Astrocyte (in vitro differentiated cells and primary cell): ENCODE measurements at regions not wholly inside any gene's neighbourhood (a gene's known extent, or its start where the extent isn't known, plus 50 kb on each side); places are given as distances from the start of the nearest gene placed in this dataset.
A peak's percentile ranks its signal among the peaks of the same experiment; 100 is the strongest.

Experiments used
- DNase-seq: peaks from one replicate; pipeline ENCODE4 v3.0.0-alpha.2; 2010; ENCODE audit warnings: low read depth
- FAIRE-seq: peaks from 2 replicates; lab custom pipeline; 2011; peaks lifted over from hg19 to GRCh38; lab: Jason Lieb, UNC
- H2AFZ ChIP-seq: 2 replicates; pipeline ENCODE4 v1.6.0; 2012; ENCODE audit warnings: low read depth, low read length, inconsistent platforms
- H3K27ac ChIP-seq: 2 replicates; pipeline ENCODE4 v1.5.1; 2011; ENCODE audit warnings: low read depth, low read length, inconsistent platforms
- H3K27me3 ChIP-seq: 2 replicates; pipeline ENCODE4 v1.6.0; 2011; ENCODE audit warnings: low read length, inconsistent platforms; ENCODE audit not compliant: insufficient read depth
- H3K36me3 ChIP-seq: 2 replicates; pipeline ENCODE4 v1.5.1; 2011; ENCODE audit warnings: low read length, inconsistent platforms; ENCODE audit not compliant: insufficient read depth
- H3K4me1 ChIP-seq: 2 replicates; pipeline ENCODE4 v1.5.1; 2011; ENCODE audit warnings: low read length, inconsistent platforms; ENCODE audit not compliant: insufficient read depth
- H3K4me2 ChIP-seq: 2 replicates; pipeline ENCODE4 v1.6.0; 2012; ENCODE audit warnings: low read length, inconsistent platforms
- H3K4me3 ChIP-seq: 2 replicates; pipeline ENCODE4 v1.5.1; 2011; ENCODE audit warnings: low read depth, mild to moderate bottlenecking, low read length, inconsistent platforms; ENCODE audit not compliant: insufficient read depth
- H3K79me2 ChIP-seq: 2 replicates; pipeline ENCODE4 v1.6.0; 2012; ENCODE audit warnings: mild to moderate bottlenecking, low read length, inconsistent platforms; ENCODE audit not compliant: insufficient read depth
- H3K9ac ChIP-seq: 2 replicates; pipeline ENCODE4 v1.6.0; 2012; ENCODE audit warnings: mild to moderate bottlenecking, low read length, inconsistent platforms
- H3K9me3 ChIP-seq: 2 replicates; pipeline ENCODE4 v1.5.1; 2012; ENCODE audit warnings: low read depth, mild to moderate bottlenecking, low read length, inconsistent platforms; ENCODE audit not compliant: insufficient read depth
- H4K20me1 ChIP-seq: 2 replicates; pipeline ENCODE4 v1.6.0; 2012; ENCODE audit warnings: low read length, inconsistent platforms; ENCODE audit not compliant: insufficient read depth
- H3K27ac Mint-ChIP-seq: one replicate; pipeline ENCODE4 v1.8.0; 2021; ENCODE audit warnings: mild to moderate bottlenecking, mixed read lengths; ENCODE audit not compliant: unreplicated experiment
- H3K27me3 Mint-ChIP-seq: one replicate; pipeline ENCODE4 v1.8.0; 2021; ENCODE audit warnings: low read depth, mixed read lengths; ENCODE audit not compliant: unreplicated experiment
- H3K36me3 Mint-ChIP-seq: one replicate; pipeline ENCODE4 v1.8.0; 2021; ENCODE audit warnings: low read depth, mixed read lengths; ENCODE audit not compliant: unreplicated experiment
- H3K4me1 Mint-ChIP-seq: one replicate; pipeline ENCODE4 v1.8.0; 2021; ENCODE audit warnings: low read depth, mixed read lengths; ENCODE audit not compliant: unreplicated experiment
- H3K4me3 Mint-ChIP-seq: one replicate; pipeline ENCODE4 v1.8.0; 2021; ENCODE audit warnings: mild to moderate bottlenecking, moderate library complexity, mixed read lengths; ENCODE audit not compliant: unreplicated experiment
- H3K9me3 Mint-ChIP-seq: one replicate; pipeline ENCODE4 v1.8.0; 2021; ENCODE audit warnings: mild to moderate bottlenecking, mixed read lengths; ENCODE audit not compliant: unreplicated experiment
- EZH2 ChIP-seq: IDR thresholded peaks from 2 replicates; pipeline ENCODE4 v1.6.1; 2012; ENCODE audit warnings: mild to moderate bottlenecking, low read length, inconsistent platforms; ENCODE audit not compliant: insufficient read depth
- TF ChIP-seq, protein P1 (sequence below): IDR thresholded peaks from 2 replicates; pipeline ENCODE4 v1.5.1; 2011; ENCODE audit warnings: low read depth, mild to moderate bottlenecking, inconsistent platforms, low read length, moderate library complexity; ENCODE audit not compliant: insufficient read depth

DNA sequence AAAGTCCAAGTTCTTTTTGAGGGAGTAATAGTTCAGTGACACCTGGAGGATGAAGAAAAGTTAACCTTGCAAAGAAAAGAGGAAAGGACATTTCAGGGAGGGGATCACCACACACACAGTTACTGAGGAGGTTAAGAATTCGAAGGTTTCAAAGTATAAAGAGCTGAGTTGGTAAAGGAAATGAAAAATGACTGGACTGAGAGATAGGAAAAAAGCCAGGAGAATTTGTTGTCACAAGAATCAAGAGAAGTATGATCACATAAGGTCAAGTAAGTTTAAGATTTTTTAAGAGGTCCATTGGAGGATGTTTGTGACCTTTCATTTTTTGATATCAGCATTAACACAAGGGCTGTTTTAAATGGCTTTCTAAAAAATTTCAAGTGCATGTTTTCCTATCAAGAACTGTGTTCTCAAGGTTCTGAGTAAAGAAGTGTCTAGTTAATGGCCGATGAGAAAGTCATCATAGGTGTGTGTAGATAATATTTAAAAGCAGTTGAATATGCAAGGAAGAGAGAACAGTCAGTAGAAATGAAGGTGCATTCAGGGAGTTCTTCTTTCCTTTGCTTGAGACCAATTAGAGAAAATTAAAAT lies 189.2 kb upstream of the RBMS3 start:
- H3K36me3 Mint-ChIP-seq = no peaks in the 10 kb centered on the region
- Histone ChIP-seq H3K4me1 (no peaks in the 10 kb centered on the region), H3K36me3 (no peaks in the 10 kb centered on the region), H3K79me2 (no peaks in the 10 kb centered on the region), H3K9ac (no peak overlapping the region), H3K4me3 (no peak overlapping the region), H3K27ac (no peak overlapping the region), H3K4me2 (no peak overlapping the region), H4K20me1 (no peaks in the 10 kb centered on the region), H3K9me3 (peaks cover 4% of the 10 kb centered on the region), H2AFZ (no peak overlapping the region), H3K27me3 (no peaks in the 10 kb centered on the region)
- peaks cover 9% of the 10 kb centered on the region for H3K9me3 Mint-ChIP-seq
- peak; percentile 5 for FAIRE-seq
- TF ChIP-seq, protein P1, sequence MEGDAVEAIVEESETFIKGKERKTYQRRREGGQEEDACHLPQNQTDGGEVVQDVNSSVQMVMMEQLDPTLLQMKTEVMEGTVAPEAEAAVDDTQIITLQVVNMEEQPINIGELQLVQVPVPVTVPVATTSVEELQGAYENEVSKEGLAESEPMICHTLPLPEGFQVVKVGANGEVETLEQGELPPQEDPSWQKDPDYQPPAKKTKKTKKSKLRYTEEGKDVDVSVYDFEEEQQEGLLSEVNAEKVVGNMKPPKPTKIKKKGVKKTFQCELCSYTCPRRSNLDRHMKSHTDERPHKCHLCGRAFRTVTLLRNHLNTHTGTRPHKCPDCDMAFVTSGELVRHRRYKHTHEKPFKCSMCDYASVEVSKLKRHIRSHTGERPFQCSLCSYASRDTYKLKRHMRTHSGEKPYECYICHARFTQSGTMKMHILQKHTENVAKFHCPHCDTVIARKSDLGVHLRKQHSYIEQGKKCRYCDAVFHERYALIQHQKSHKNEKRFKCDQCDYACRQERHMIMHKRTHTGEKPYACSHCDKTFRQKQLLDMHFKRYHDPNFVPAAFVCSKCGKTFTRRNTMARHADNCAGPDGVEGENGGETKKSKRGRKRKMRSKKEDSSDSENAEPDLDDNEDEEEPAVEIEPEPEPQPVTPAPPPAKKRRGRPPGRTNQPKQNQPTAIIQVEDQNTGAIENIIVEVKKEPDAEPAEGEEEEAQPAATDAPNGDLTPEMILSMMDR = no peak
- no peak for TF ChIP-seq EZH2
- no peaks in the 10 kb centered on the region for H3K4me1 Mint-ChIP-seq
- H3K4me3 Mint-ChIP-seq = no peak overlapping the region
- no peak overlapping the region for H3K27ac Mint-ChIP-seq
- no peak for DNase-seq
- no peaks in the 10 kb centered on the region for H3K27me3 Mint-ChIP-seq

DNA sequence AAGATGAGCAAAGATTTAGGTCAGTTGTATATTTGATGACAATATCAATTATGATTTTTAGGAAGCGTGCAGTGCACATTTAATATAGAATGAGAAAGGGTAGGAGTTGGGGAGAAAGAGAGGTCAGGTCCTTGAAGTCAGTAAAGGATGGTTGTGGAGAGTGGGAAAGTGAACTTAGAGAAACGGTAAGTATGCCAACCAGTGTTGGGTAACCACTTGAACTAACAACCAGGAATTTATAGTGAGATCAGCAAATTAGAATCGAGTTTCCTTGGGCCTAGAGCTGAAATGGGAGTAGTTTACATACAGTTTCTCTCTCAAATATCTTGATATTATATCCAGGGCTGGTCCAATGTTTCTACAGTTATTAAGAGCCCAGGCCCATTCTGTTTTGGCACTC lies 188.5 kb upstream of the RBMS3 start:
- Histone ChIP-seq H2AFZ (no peak overlapping the region), H3K9me3 (peaks cover 4% of the 10 kb centered on the region), H3K4me2 (no peak overlapping the region), H3K27me3 (no peaks in the 10 kb centered on the region), H3K4me3 (no peak overlapping the region), H3K79me2 (no peaks in the 10 kb centered on the region), H3K9ac (no peak overlapping the region), H4K20me1 (no peaks in the 10 kb centered on the region), H3K27ac (no peak overlapping the region), H3K36me3 (no peaks in the 10 kb centered on the region), H3K4me1 (no peaks in the 10 kb centered on the region)
- Mint-ChIP-seq H3K27me3 (no peaks in the 10 kb centered on the region), H3K36me3 (no peaks in the 10 kb centered on the region), H3K9me3 (peaks cover 9% of the 10 kb centered on the region), H3K4me1 (no peaks in the 10 kb centered on the region), H3K27ac (no peak overlapping the region), H3K4me3 (no peak overlapping the region)
- DNase-seq (no peak), FAIRE-seq (no peak)
- TF ChIP-seq EZH2 = no peak
- TF ChIP-seq, protein P1 = no peak

DNA sequence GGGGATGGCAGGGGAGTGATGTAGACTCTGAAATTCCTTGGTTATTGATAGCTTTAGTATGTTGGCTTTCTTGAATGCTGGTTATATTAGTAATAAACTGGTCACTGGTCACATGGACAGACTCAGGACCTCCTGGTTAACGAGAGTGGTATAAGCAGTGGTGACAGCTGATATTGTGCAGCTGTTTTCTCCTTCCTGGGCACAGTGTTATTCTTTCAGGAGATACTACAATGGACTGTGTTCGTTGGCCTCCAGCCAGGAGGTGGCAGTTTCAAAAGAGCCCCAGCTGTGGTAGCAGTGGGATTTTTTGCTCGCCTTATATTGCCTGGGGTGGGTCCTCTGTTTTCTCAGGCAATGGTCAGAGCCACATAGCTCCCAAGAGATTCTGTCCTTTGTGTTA lies 181.6 kb upstream of the RBMS3 start:
- Mint-ChIP-seq H3K4me1 (peaks cover 5% of the 10 kb centered on the region), H3K36me3 (no peaks in the 10 kb centered on the region), H3K4me3 (no peak overlapping the region), H3K9me3 (peaks cover 11% of the 10 kb centered on the region), H3K27ac (no peak overlapping the region), H3K27me3 (peaks cover 2% of the 10 kb centered on the region)
- Histone ChIP-seq H3K36me3 (no peaks in the 10 kb centered on the region), H3K4me2 (no peak overlapping the region), H3K27me3 (no peaks in the 10 kb centered on the region), H3K4me1 (no peaks in the 10 kb centered on the region), H3K9ac (no peak overlapping the region), H2AFZ (no peak overlapping the region), H3K9me3 (no peaks in the 10 kb centered on the region), H3K79me2 (no peaks in the 10 kb centered on the region), H4K20me1 (no peaks in the 10 kb centered on the region), H3K4me3 (no peak overlapping the region), H3K27ac (no peak overlapping the region)
- TF ChIP-seq EZH2 = no peak
- TF ChIP-seq, protein P1 = no peak
- FAIRE-seq (no peak), DNase-seq (no peak)
